ENCODE measurements at regions not wholly inside any gene's neighbourhood (a gene's known extent, or its start where the extent isn't known, plus 50 kb on each side); places are given as distances from the start of the nearest gene placed in this dataset.

GRCh38 chr4:124433044-124433443, 279.5 kb downstream of the ANKRD50 start:
- H3K36me3 ChIP-seq (ENCODE audit: insufficient read depth), result no peaks in the 10 kb centered on the region
- no peak overlapping the region for H3K4me3 ChIP-seq (IDR thresholded peaks at IDR 0.05; ENCODE audit: insufficient read depth, low read depth, low read length)
- H3K4me2 ChIP-seq, result no peak overlapping the region
- no peak overlapping the region for H3K27ac ChIP-seq
- H3K79me2 ChIP-seq (ENCODE audit: insufficient read depth, low read depth), result no peaks in the 10 kb centered on the region
- no peak overlapping the region for H2AFZ ChIP-seq (ENCODE audit: low read depth)
- H4K20me1 ChIP-seq (ENCODE audit: insufficient read depth), result no peaks in the 10 kb centered on the region
- no peaks in the 10 kb centered on the region for H3K4me1 ChIP-seq (ENCODE audit: low read depth, poor library complexity, severe bottlenecking)
- H3K27me3 ChIP-seq (ENCODE audit: insufficient read depth, low read depth), result no peaks in the 10 kb centered on the region
- H3K9ac ChIP-seq, result no peak overlapping the region
- TF ChIP-seq CTCF (conservative IDR thresholded peaks at IDR 0.05; ENCODE audit: low read depth, low read length), result no peak

GRCh38 chr4:124433500-124433899, 279.0 kb downstream of the ANKRD50 start:
- H2AFZ ChIP-seq (ENCODE audit: low read depth), result no peak overlapping the region
- H3K9ac ChIP-seq, result no peak overlapping the region
- H3K27me3 ChIP-seq (ENCODE audit: insufficient read depth, low read depth), result no peaks in the 10 kb centered on the region
- H3K27ac ChIP-seq, result no peak overlapping the region
- H3K4me3 ChIP-seq (IDR thresholded peaks at IDR 0.05; ENCODE audit: insufficient read depth, low read depth, low read length), result no peak overlapping the region
- TF ChIP-seq CTCF (conservative IDR thresholded peaks at IDR 0.05; ENCODE audit: low read depth, low read length), result no peak
- no peaks in the 10 kb centered on the region for H3K79me2 ChIP-seq (ENCODE audit: insufficient read depth, low read depth)
- H3K36me3 ChIP-seq (ENCODE audit: insufficient read depth), result no peaks in the 10 kb centered on the region
- H3K4me1 ChIP-seq (ENCODE audit: low read depth, poor library complexity, severe bottlenecking), result no peaks in the 10 kb centered on the region
- H4K20me1 ChIP-seq (ENCODE audit: insufficient read depth), result no peaks in the 10 kb centered on the region
- H3K4me2 ChIP-seq, result no peak overlapping the region

- no peak for TF ChIP-seq CTCF (conservative IDR thresholded peaks at IDR 0.05; ENCODE audit: low read depth, low read length)
- H2AFZ ChIP-seq (ENCODE audit: low read depth), result no peak overlapping the region
Observed at GRCh38 chr4:124435274-124435950, 277.1 kb downstream of the ANKRD50 start.

GRCh38 chr4:124437853-124438495, 274.6 kb downstream of the ANKRD50 start:
- Histone ChIP-seq H3K9ac (no peak overlapping the region), H3K4me1 (ENCODE audit: low read depth, poor library complexity, severe bottlenecking) (no peaks in the 10 kb centered on the region), H3K4me3 (IDR thresholded peaks at IDR 0.05; ENCODE audit: insufficient read depth, low read depth, low read length) (no peak overlapping the region), H3K27ac (no peak overlapping the region), H3K79me2 (ENCODE audit: insufficient read depth, low read depth) (no peaks in the 10 kb centered on the region), H3K36me3 (ENCODE audit: insufficient read depth) (no peaks in the 10 kb centered on the region), H3K27me3 (ENCODE audit: insufficient read depth, low read depth) (no peaks in the 10 kb centered on the region), H2AFZ (ENCODE audit: low read depth) (no peak overlapping the region), H4K20me1 (ENCODE audit: insufficient read depth) (no peaks in the 10 kb centered on the region), H3K4me2 (no peak overlapping the region)
- no peak for TF ChIP-seq CTCF (conservative IDR thresholded peaks at IDR 0.05; ENCODE audit: low read depth, low read length)

More at GRCh38 chr4:124435274-124435950, 277.1 kb downstream of the ANKRD50 start:
- H4K20me1 ChIP-seq (ENCODE audit: insufficient read depth), result no peaks in the 10 kb centered on the region
- no peak overlapping the region for H3K9ac ChIP-seq
- H3K4me1 ChIP-seq (ENCODE audit: low read depth, poor library complexity, severe bottlenecking), result no peaks in the 10 kb centered on the region
- no peak overlapping the region for H3K4me2 ChIP-seq
- no peaks in the 10 kb centered on the region for H3K36me3 ChIP-seq (ENCODE audit: insufficient read depth)
- H3K79me2 ChIP-seq (ENCODE audit: insufficient read depth, low read depth), result no peaks in the 10 kb centered on the region
- no peaks in the 10 kb centered on the region for H3K27me3 ChIP-seq (ENCODE audit: insufficient read depth, low read depth)
- H3K27ac ChIP-seq, result no peak overlapping the region
- no peak overlapping the region for H3K4me3 ChIP-seq (IDR thresholded peaks at IDR 0.05; ENCODE audit: insufficient read depth, low read depth, low read length)

All from KMS-11 (cell line).